H4 (cell line): ENCODE measurements at regions not wholly inside any gene's neighbourhood (a gene's known extent, or its start where the extent isn't known, plus 50 kb on each side); places are given as distances from the start of the nearest gene placed in this dataset.
"Not testable (repeated sequence)": the region's sequence is repeated elsewhere in the genome, so short reads cannot be mapped to it uniquely, and the experiment has no call there.

Experiments used
- DNase-seq: peaks from one replicate; pipeline ENCODE4 v3.0.0-alpha.2; 2015; ENCODE audit warnings: low spot score

DNA sequence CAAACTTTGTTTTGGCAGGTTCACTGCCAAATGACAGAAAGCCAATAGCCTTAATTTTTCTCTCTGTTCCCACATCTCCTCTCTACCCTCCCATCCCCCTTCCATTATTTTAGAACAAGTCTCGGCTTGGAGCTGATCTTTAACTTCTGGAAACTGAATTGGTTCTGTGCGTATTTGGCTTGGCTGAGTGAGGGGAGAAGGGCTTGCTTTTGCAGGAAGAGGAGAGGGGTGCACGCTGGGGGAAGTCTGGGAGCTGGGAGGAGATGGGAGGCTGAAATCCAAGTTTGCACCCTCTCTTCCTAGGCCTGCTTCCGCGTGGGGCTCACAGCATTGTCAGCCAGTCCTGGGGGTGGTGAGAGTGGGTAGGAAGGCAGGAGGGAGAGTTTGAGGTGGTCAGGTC, 176.1 kb upstream of the SPRED2 start:
- no peak for DNase-seq

DNA sequence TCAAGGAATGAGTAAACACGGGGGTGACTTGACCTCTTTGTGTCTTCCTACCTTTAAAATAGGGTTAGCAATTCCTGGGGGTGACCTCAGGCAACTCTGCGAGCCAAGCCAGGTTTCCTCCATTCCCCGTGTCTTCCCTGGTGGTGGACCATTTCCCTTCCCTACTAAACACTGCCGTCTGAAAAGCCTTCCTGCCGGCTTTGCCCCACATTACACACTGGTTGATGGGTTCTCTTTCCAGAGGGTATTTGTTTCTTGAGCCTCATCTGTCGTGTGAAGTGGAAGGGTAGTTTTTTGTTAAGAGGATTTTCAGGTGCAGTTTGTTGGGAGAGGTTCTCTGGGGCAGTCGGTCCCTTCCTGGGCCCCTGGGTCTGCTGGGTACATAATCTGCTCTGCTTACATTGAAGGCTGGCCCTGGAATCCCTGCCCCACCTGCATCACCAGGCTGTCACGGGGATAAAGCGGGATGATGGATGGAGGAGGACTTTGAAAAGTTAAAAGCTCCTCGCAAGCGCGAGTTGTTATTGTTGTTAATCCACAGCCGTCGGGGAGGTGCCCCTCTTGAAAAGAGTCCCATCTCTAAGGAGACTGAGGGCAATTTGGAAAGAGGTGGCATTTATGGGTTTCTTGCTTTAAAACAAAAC, 175.4 kb upstream of the SPRED2 start:
- DNase-seq, result no peak

DNA sequence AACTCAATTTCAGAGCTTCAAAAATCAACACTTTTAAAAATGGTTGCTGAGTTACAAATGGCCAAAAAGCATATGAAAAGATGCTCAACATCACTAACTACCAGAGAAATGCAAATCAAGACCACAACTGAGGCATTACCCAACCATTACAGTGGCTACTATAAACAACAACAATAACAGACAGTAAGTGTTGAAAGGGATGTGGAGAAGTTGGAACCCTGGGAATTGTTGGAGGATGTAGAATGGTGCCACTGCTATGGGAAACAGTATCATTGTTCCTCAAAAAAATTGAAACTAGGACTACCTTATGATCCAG, 173.3 kb upstream of the SPRED2 start:
- DNase-seq, result no peak

DNA sequence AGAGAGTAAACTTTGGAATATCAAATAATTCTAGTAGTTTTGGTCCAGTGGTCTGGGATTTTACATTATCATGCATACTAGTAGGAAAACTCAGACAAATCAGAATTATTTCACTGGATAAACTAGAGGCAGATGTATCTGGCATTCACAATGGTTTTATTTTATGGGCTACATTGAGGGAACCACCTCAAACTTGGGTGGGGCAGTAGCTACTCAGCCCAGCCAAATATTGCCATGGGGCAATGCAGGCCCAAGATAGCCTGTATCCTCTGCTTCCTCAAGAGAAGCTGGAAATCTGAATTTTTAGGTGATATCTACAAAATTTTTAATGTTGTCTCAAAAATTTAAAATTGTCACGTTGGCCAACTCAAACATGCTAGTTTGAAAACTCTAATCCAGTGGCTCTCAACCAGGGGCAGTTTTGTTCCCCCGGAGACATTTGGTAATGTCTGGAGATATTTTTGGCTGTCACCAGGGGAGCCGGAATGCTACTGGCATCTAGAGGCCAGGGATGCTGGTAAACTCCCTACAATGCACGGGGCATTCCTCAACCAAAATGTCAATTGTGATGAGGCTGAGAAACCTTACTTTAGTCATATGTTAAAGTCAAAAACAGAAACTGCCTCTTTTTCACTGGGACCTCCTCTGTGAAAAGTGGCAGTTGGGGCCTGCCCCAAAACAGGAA, 172.8 kb upstream of the SPRED2 start:
- DNase-seq, result no peak

DNA sequence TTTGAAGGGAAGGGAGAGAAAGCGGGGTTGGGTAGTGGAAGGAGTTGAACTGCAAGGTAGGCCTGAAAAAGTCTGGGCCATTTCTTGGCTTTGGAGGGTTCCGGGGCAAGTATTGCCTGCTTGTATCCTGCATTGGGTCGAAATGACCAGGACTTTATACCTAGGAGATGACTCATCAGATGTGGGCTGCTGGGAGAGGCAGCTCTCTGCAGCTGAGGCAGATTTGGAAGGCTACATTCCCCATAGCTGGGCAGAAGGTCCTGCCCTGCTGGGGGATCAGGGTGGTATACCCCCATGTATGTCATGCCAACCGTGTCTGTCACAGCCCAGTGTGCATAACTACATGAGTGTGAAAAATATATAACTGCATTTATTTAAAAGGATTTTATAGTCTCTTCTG, 171.8 kb upstream of the SPRED2 start:
- DNase-seq, result no peak

DNA sequence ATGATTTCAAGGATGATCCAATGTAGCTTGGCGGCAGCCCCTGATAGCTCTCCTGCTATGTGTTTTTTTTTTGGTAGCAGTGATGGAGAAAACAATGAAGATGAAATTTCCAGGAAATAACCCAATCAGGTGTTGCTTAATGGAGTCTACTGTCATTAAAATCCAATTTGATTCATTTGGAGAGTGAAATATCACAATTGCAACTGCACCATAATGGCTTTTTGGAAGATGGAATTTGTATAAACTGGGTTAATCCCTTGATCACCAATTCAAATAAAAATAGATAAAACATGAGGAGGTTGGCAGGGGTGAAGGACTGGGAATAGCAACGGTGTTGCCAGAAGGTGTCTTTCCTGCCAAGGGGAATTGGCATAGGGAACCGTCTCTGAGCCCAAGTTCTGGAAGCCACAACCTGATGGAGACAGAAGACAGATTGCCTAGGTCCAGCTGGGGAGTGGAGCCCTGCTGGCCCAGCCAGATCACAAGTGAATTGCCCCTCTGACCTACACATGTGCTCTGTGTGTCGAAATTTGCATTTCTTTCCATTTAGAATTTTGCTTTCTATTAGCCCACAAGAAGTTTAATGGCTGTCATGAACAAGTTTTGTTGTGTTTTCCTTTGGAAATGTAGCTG, 170.3 kb upstream of the SPRED2 start:
- DNase-seq, result no peak

DNA sequence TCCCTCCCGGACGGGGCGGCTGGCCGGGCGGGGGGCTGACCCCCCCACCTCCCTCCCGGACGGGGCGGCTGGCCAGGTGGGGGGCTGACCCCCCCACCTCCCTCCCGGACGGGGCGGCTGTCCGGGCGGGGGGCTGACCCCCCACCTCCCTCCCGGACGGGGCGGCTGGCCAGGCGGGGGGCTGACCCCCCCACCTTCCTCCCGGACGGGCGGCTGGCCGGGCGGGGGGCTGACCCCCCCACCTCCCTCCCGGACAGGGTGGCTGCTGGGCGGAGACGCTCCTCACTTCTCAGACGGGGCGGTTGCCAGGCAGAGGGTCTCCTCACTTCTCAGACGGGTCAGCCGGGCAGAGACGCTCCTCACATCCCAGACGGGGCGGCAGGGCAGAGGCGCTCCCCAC, 168.5 kb upstream of the SPRED2 start:
- DNase-seq, result not testable (repeated sequence)

DNA sequence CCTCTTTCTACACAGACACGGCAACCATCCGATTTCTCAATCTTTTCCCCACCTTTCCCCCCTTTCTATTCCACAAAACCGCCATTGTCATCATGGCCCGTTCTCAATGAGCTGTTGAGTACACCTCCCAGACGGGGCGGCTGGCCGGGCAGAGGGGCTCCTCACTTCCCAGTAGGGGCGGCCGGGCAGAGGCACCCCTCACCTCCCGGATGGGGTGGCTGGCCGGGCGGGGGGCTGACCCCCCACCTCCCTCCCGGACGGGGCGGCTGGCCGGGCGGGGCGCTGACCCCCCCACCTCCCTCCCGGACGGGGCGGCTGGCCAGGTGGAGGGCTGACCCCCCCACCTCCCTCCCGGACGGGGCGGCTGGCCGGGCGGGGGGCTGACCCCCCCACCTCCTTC, 168.0 kb upstream of the SPRED2 start:
- not testable (repeated sequence) for DNase-seq

DNA sequence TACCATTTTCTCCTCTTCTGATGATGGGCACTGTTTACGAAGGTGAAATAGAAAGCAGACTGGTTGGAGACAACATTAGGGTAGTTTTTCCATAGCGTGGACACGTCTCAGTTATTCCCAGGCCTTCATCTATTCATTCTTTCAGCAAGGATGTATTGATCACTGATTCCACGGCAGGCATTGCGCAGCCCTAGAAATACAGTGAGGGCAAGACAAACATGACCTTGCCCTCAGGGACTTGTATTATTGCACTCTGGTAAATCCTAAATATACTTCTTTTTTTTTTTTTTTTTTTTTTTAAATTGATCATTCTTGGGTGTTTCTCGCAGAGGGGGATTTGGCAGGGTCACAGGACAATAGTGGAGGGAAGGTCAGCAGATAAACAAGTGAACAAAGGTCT, 167.3 kb upstream of the SPRED2 start:
- no peak for DNase-seq

DNA sequence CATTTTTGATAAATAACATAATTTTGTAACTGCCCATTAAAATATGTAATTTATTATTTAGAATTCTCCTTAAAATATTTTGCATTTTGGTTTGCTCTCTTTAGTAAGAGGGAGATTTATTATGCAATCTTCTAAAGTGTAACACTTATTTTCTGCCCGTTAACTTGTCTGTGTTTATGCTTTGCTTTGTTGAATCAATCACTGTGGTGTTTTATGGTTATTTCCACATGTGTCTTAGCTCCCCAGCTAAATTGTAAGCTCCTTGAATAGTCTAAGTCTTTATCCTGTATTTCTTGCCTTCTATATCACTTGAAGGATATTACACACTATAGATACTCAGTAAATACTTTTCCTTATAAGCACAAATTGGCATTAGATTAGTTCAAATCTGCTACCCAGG, 166.6 kb upstream of the SPRED2 start:
- no peak for DNase-seq

DNA sequence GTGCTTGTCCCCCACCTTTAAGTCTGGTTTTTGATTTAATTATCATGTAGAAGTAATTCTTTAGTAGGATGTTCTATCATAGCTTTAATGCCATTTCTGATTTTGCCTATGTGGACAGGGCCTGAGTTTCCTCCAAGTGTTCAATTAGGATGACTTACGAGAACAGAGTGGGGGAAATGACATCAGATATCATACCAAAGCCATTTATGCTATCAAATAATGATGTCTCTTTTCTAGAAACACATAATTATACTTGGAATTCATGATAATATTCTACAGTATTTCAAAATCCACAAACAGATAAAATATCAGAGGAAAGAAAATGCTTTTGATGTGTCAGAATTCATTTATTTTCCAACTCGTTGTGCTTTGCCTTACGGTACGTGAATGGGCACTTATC, 165.9 kb upstream of the SPRED2 start:
- no peak for DNase-seq

DNA sequence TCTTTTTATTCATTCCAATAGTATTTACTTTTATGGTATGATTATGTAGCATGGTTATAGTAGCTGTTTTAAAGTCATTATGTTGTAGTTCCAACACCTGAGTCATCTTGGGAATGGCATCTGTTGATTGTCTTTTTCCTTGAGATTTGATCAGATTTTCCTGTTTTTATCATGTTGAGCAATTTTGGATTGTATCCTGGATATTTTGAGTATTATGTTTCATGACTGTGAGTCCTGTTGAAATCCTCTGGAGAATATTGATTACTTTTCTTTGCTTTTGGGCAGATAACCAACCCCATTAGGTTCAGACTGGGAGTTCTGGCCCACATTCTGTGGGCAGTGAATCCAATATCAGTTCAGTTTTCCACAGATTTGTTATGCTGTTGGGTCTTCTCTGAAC, 163.2 kb upstream of the SPRED2 start:
- DNase-seq, result no peak

DNA sequence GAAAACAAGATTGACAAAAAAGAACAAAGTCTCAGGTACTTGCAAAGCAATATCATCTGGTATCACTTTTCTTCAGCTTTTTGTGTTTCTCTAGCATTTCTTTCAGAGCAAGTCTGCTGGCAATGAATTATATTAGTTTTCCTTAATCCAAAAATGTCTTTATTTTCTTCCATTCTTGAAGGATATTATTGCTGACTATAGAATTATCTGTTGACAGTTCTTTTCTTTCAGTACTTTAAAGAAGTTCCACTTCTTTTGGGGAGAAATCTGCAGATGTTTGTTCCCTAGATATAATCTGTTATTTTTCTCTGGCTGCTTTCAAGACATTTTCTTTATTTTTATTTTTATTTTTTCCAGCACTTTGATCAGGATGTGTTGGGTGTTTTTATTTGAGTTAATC, 161.8 kb upstream of the SPRED2 start:
- DNase-seq, result no peak

DNA sequence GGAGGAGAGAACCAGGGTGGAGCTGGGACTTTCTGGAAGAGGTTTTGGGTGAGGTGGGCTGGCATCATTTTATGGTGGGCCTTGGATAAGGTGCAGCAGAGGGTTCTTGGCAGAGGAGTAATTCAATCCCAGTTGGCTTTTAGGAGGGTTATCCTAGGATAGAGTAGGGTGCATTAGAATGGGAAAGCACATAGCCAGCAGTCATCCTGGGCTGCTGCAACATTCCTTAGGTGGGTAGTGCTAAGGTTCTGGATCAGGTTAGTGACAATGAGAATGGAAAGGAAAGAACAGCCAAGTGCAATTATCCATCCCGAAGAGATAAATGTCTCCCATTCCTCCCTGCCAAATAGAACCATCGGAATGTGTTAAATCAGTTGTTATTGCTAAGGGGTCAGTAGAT, 157.3 kb upstream of the SPRED2 start:
- DNase-seq, result no peak

DNA sequence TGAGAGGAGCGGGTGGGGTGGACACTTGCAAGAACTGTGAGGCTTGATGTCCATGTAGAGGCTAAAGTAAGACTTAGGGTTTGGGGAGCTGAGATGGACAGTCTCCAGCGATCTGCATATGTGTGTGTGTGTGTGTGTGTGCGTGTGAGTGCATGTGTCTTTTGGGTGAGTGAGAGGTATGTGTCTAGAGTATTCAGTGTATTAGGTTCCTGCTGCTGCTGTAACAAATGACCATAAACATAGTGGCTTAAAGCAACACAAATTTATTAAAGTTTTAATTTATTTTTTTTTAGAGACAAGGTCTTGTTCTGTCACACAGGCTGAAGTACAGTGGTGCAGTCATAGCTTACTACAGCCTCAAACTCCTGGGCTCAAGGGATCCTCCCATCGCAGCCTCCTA, 155.4 kb upstream of the SPRED2 start:
- DNase-seq, result no peak

DNA sequence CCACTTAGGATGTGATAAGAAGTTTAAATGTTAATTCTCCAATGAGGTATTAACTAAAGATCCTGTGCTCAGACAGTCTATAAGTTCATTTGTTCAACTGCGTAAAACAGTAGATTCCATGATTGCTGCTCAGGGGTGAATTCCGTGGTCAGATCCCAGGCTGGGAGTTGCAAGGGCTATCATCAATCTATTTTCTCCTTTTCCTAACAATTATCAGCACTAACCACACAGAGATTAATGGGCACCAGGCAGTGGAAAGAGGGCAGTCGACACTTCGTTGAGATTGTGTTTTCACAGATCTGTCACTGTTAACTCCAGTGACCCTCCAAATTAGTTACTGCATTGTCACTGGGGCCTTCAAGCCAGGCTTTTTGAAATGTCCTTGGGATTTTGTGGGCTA, 154.1 kb upstream of the SPRED2 start:
- DNase-seq, result no peak

DNA sequence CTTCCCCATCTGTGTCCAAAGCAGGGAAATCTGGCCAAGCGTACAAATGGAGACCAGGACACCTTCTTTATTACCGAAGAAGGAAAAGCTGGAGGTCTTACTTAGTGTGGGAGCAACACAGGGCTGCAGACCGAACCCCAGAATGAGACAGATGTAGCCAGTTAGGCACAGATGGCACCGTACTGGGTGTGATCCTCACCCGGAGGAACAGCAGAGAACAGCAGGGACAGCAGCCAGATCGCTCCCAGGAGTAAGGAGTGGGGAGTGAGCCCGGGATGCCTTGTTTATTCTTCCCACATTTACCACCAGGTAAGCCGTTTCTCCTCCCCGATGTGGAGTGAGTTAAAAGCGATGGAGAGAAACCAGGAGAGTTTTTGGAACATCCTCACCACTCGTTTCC, 150.7 kb upstream of the SPRED2 start:
- DNase-seq, result no peak

DNA sequence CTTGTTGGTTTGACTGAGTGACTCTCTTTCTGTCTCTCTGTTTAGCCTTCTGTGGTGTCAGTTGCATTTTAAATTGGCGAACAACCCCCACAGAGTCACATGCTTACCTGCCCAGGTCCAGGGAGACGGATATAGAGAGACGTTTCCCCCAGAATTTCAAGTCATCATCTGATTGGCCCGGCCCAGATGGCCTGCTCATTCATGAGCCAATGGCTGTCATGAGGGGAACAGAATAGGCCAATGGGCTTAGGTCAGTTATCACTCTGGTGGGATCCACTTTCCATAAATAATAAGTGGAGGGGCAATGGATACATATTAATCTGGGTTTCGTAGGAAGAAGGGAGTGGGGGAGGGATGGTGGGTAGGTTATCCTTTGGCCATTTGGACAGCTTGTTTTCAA, 150.0 kb upstream of the SPRED2 start:
- no peak for DNase-seq

DNA sequence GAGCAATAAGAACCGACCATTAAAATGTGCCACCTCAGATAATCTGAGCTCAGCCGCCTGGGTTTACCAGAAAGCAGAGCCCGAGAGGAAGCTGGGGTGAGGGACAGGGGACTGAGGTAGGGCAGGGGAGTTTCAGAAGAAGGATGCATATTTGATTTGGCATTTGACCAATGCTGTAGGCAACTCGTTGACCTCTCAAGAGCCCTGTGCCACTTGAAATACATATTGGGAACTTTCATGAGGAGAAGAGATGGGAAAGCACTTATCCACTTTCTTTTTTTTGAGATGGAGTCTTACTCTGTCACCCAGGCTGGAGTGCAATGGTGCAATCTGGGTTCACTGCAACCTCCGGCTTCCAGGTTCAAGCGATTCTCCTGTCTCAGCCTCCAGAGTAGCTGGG, 148.4 kb upstream of the SPRED2 start:
- DNase-seq, result no peak

DNA sequence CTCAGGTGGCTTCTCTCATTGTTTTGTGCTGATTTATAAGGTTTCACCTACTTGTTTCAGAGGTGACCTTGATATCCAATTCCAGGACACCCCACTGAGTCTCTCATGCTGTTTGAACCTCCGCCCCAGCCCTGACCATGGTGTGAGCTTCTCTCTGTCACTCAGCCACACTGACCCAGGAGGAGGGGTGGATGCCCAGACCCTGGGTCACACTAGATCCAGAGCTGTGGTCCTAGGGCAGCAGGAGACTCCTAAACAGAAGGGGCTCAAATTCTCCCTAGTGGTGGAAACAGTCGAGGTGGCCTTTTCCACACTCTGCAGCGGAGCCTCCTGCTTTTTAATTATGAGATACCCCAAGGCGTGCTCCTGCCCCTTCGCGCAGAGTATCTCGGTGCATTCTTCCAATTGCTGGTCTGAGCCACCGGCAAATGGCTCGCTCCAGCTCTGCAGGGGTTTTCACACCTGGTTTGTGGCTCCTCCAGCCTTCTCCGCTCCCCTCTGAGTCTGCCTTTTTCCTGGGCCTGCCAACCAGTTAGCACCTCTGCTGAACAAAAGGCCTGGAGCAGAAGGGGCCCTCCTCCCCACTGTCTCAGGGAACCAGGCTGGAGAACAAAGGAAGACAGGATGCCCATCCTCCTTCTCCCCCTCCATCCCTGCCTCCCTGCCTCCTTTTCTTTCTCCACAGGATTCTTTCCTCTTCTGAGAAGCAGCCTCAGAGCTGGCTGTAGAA, 147.3 kb upstream of the SPRED2 start:
- DNase-seq, result no peak

DNA sequence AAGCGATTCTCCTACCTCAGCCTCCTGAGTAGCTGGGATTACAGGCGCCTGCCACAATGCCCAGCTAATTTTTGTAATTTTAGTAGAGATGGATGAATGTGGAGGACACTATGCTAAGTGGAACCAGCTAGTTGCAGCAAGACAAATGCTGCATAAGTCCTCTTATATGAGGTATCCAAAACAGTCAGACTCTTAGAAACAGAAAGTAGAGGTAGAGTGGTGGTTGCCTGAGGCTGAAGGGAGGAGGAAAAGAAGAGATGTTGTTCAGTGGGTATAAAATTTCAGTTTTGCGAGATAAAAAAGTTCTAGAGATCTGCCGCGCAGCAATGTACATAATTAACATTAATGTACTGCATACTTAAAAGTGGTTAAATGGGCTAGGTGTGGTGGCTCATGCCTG, 145.3 kb upstream of the SPRED2 start:
- DNase-seq, result no peak

DNA sequence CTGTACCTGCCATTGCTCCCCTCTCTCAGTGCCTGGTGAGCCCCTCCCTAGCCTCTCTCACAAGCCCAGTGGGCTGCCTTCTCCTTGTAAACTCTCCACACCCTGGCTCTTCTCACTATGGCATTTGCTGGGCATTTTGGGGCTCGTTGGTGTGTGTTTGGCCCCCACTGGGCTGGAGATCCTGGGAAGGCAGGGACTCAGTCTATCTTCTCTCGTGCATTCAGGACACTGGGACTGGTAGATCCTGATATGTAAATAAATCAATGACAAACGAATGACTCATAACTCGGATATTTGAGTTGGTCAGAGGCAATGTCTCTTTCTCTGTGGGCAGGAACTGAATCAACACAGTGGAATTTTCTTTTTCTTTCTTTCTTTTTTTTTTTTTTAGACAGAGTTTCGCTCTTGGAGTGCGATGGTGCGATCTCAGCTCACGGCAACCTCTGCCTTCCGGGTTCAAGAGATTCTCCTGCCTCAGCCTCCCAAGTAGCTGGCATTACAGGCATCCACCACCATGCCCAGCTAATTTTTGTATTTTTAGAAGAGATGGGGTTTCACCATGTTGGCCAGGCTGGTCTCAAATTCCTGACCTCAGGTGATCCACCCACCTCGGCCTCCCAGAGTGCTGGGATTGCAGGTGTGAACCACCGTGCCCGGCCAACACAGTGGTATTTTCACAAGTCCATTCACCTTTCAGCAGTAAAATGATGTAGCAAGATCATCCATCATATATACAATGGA, 144.6 kb upstream of the SPRED2 start:
- peak; percentile 91 for DNase-seq
